Smooth muscle cell of the brain vasculature (primary cell): ENCODE measurements at regions not wholly inside any gene's neighbourhood (a gene's known extent, or its start where the extent isn't known, plus 50 kb on each side); places are given as distances from the start of the nearest gene placed in this dataset.
"Not testable (repeated sequence)": the region's sequence is repeated elsewhere in the genome, so short reads cannot be mapped to it uniquely, and the experiment has no call there.

ENCODE experiments used
- DNase-seq: peaks from one replicate; pipeline ENCODE4 v3.0.0-alpha.2; 2012; ENCODE audit warnings: low read depth, low spot score

DNA sequence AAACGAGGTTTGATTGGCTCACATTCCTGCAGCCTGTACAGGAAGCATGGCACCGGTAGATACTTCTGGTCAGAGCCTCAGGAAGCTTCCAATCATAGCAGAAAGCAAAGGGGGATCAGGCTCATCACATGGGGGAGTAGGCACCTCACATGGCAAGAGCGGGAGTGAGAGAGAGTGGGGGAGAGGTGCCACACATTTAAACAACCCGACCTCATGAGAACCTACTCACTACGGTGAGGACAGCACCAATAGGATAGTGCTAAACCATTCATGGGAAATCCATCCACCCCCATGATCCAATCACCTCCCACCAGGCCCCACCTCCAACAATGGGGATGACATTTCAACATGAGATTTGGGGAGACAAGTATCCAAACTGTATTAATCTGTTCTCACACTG lies 105.8 kb downstream of the SOCS6 start:
- DNase-seq: no peak

DNA sequence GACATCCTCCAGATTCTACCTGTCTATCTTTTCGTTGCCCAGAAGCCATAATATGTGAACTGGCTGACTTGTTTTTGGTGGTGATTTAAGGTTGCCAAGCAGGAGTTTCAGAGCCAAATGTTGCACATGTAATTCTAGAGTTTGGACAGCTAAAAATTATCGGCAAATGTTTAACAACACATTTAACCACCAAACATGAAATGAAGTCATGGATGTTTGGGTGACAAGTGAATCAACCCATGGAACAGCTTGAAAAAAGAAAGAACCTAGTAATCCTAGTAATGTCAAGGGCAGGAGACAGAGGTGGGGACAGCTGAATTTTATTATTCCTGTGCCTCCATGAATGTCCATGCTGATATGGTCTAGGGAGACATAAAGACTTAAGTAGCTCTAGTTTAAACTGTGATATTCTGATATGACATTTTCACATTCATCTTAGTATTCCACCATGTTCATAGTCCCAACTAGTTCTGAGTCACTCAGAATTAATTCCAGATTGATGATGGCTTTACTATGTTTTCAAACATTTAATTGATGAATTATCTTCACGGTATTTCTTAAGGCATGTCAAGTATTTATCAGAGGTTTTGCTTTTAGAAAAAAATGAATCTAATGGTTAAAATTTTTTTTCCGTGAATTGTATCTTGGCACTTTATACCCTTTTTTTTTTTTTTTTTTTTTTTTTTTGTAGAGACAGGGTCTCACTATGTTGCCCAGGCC lies 101.7 kb downstream of the SOCS6 start:
- DNase-seq: no peak

DNA sequence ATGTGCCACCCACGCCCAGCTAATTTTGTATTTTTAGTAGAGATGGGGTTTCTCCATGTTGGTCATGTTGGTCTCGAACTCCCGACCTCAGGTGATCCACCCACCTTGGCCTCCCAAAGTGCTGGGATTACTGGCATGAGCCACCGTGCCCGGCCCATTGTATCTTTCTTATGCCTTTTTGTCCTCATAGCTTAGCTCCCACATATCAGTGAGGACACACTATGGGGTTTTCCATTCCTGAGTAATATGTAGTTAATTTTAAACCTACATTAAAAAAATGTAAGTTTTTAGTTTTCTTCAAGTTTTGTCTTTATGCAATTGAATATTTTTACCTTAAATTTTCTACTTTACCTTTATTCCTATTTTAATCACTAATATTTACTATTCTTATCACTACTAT lies 100.2 kb downstream of the SOCS6 start:
- not testable (repeated sequence) for DNase-seq

DNA sequence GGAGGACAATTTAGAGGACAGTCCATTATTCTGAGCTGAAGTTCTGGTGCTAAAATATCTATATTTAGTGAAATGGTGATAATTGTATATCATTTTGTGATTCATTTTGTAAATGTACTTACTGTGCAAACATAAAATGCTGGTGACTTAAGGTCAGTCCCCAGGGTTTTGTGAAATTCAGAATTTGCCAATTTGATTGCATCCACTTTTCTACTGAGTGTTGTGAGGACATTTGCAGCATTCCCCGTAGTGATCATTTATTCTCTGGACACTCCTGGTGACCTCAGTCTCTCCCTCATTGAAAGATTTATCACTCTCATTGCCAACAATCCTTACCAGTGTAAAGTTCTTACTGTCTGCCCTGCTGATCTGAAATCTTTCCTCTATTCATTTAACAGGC lies 98.2 kb downstream of the SOCS6 start:
- DNase-seq: no peak

DNA sequence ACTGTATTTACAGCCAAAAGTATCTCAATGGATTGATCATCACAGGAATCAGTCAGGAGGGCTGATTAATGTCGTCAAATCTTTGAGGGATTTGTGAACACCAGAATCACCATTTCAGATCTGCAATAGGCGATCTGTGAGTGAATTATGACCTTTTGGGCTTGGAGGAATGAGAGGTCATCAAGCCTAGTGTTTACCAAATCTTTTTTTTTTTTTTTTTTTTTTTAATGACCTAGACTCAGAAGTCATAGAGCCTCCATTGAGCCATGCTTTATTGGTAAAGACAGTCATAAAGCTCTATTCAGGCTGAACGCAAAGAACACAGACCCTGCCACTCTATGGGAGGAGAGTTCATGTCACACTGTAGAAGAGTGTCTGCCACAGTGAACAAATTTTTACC lies 97.7 kb downstream of the SOCS6 start:
- no peak for DNase-seq

DNA sequence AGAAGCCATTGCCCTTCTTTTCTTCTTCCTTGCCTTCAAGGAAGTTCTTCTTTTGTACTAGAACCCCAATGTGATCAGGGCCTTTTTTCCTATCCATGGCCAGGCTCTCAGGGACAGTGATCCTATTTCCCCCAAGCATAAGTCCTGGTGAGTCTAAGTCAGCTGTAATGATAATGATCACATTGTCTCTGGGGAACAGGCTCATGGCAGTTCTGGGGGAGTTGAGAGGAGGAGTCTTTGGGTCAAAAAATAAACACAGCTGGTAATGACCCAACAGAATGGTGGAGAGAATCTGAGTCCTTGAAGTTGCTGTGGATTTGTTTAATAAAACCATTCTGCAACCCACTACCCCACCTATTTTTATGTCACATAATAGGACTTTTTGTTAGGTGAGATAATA lies 96.6 kb downstream of the SOCS6 start:
- DNase-seq: no peak

DNA sequence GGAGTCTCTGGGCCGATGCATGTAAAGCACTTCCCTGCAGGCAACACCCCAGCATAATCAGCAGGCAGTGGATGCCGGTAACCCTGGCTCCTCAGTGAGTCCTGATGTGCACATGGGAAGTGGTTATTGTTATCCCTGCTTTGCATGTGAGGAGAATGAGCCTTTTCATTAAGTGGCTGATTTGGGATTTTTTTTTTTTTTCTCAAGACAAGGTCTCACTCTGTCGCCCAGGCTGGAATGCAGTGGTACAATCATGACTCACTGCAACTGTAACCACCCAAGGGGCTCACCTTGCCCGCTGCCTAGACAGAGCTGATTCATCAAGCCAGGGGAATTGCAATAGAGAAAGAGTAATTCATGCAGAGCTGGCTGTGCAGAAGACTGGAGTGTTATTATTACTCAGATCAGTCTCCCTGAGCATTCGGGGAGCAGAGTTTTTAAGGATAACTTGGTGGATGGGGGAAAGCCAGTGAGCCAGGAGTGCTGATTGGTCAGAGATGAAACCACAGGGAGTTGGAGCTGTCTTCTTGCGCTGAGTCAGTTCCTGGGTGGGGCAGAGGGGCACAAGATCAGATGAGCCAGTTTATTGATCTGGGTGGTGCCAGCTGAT lies 95.4 kb downstream of the SOCS6 start:
- peak; percentile 21 for DNase-seq

DNA sequence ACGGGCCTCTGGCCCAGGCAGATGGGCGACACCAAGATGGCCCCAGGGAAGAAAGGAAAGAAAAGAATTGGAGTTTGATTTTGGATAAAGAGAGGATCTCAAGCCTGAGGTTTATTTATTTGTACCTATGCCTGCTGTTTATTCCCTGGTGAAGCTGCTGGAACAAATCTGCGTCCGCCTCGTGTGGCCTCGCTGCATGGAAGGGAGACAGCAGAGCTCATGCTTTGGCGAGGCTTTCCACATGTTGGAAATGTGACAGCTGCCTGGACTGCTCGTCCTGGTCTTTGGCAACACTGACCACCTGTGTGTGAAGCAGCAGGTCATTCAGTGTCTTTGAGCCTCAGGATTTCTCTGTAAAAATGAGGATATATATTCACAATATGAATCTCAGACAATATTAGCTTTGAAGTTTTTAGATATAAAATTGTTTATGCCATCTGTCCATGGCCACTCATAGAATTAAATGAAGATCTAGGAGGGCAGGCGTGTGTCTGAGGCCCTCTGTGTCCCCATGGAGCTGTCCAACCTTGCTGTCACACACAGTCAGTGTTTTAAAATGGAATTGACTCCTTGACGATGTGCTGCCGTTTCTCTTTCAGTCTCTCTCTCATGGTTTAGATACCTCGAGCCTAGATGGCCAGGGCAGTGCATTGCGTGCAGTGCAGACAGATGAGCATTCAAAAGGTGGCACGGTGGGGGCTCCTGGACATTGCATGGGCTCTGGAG lies 94.3 kb downstream of the SOCS6 start:
- DNase-seq: no peak

DNA sequence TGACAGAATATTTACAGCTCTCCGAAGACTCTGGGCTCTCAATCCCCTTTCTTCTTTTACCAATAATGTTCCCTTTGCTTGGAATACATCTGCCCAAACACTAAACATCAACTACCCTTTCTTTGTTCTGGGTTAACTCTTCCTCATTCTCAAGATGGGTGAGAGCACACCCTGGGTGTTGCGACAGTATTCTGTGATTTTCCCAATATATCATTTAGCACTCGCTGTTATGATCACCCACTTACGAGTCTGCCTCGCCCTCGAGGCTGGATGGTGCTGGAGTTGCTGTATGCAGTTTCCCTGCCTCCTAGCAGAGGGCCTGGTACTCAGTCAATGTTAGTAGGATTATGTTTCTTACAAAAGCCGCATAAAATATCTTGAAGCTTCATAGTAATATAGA lies 93.2 kb downstream of the SOCS6 start:
- no peak for DNase-seq

DNA sequence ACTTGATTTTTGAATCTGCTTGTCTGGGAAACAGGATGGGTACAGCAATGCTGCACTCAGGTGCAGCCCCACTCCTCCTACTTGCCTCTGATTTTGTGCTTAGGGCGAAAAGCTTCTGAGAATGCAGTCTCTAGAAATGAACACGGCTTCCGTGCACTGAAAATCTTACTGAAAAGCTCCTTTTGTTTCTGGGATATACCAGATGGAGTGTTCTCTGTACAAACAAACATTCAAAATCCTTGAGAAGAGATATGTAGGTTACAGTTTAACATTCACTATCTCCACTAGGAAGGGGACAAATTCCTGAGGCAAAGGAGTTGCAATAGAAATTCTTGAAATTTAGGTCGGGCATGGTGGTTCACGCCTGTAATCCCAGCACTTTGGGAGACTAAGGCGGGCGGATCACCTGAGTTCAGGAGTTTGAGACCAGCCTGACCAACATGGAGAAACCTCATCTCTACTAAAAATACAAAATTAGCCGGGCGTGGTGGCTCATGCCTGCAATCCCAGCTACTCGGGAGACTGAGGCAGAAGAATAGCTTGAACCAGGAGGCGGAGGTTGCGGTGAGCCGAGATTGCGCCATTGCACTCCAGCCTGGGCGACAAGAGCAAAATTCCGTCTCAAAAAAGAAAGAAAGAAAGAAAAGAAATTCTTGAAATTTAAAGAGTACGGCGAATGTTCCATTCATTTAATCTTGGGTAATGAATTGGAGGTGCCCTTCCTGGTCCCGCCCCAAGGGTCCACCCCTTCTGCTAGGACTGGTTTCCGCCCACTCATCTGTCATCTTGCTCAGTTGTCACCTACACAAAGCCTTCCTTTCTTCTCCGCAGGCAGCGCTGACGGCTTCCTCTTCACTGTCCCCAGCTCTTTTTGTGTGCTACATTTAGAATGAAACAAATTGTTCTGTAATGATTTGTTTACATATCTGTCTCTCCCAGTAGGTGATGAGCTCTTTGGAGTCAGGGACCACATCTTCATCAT lies 92.4 kb downstream of the SOCS6 start:
- DNase-seq: no peak
